Erythroblast (primary cell): ENCODE measurements at regions not wholly inside any gene's neighbourhood (a gene's known extent, or its start where the extent isn't known, plus 50 kb on each side); places are given as distances from the start of the nearest gene placed in this dataset.

Experiments used
- DNase-seq, 2 experiments: peaks; one replicate each; lab custom pipeline; 2025; lab: John Stamatoyannopoulos, UW
- GATA1 ChIP-seq: IDR thresholded peaks from 2 replicates; pipeline ENCODE4 v1.6.1; 2011; ENCODE audit warnings: low read depth, mild to moderate bottlenecking, control low read depth, low read length, moderate library complexity
- POLR2A ChIP-seq: IDR thresholded peaks from 2 replicates; pipeline ENCODE4 v1.6.1; 2011; ENCODE audit warnings: mild to moderate bottlenecking, low read length

DNA sequence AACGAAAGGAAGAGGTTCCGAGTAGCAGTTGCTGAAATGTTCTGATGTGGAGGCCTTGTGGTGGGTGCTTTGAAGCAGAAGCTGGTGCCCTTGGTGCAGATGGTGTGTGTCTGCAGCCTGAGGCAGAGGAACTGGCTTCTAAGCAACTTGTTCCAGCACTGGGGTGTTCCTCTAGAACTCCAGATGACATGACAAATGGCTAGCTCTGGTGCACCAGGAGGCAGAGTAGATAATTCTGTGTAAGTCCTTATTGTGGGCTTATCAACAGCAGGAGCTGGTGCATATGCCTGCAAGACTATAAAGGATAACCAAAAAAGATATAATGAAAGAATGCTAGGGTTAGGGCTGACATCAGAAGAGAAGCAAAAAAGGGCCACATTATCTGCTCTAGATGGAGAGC is 76.5 kb downstream of the ARL5B start:
- DNase-seq, result peak; percentile 75 to 93
- TF ChIP-seq POLR2A, result no peak
- TF ChIP-seq GATA1, result peak; percentile 47

DNA sequence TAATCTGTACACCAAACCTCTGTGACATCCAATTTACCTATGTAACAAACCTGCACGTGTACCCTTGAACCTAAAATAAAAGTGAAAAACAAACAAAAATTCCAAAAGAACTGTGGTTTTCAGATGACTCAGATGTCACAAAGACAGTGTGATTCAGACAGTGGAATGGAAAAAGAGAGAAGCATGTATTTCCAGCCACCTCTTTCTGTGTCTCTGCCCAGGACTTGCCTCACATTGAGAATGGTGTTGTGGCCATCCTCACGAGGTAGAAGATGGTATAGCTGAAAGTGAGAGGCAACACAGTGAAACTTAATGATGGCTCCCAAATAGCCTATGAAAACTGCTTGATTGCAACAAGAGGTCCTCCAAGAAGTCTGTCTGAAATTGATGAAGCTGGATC is 78.0 kb downstream of the ARL5B start:
- DNase-seq, result no peak
- TF ChIP-seq POLR2A, result no peak
- TF ChIP-seq GATA1, result no peak

DNA sequence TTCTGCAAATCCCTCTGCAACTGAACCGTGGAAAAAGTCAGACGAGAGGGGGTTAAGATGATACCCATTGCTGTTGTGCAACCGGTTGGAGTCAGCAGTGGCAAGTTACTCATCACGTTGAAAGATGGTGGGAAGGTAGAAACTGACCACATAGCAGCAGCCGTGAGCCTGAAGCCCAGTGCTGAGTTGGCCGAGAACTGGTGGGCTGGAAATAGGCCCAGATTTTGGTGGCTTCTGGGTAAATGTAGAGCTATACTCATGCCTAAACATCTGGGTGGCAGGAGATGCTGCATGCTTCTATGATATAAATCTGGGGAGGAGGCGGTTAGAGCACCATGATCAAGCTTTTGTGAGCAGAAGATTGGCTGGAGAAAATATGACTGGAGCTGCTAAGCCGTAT is 78.6 kb downstream of the ARL5B start:
- TF ChIP-seq POLR2A, result no peak
- no peak for TF ChIP-seq GATA1
- no peak for DNase-seq

DNA sequence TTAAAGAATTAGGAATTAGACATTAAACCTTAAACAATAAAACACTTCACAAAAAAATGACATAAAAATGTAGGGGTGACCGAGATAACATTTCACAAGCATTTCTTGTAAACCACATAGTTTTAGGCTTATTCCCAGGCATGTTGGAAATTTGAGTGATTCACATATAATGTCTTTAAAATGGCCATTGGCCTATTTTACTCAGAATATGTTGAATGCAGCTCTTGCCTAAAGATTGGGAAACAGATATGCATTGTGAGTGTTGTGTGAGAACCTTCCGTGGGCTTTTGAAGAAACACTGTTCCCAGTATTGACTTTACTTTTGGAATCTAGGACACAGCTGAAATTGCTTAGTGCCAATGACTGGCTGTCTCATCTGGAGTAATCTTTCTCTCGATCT is 79.6 kb downstream of the ARL5B start:
- TF ChIP-seq GATA1 (no peak), POLR2A (no peak)

DNA sequence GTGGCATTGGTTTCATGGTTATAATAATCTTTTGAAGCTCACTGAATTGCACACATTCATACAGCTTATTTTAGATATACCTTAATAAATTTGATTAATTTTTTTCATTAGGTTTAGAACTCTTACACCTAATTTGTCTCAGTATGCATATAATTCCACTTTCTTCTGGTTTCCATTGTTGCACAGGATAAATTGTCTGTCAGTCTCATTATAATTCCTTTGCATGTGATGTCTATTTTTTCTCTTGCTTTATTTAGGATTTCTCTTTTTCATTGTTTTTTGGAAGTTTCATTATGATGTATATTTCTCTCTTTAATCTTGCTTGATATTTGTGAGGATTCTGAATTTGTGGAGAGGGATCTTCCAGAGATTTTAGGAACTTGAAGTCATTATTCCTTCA is 84.7 kb downstream of the ARL5B start:
- TF ChIP-seq GATA1, result no peak
- TF ChIP-seq POLR2A, result no peak
- no peak for DNase-seq

More for the DNA sequence above, 79.6 kb downstream of the ARL5B start:
- no peak for DNase-seq

DNA sequence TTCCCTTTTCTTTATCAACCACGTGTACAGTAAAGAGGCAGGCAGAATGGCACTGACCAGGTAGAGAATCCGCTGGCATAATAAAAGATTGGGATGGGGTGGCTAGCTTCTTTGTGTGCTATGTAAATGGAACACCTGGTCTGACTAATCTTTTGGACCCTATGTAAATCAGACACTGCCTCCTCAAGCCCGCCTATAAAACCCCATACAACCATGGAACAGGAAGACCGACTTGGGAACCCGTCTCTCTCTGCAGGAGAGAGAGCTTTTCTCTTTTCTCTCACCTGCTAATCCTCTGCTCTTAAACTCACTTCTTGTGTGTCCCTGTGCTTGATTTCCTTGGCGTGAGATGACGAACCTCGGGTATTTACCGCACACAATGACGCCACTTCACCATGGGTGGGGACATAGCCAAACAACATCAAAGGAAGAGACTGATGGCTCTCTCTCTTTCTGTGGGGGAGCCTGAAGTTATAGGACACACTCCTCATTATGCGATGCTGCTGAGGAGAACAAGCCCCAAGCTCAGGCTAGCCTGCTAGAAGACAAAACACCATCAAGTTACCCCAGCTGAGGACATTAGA is 94.2 kb downstream of the ARL5B start:
- DNase-seq, result no peak
- TF ChIP-seq GATA1 (no peak), POLR2A (no peak)

DNA sequence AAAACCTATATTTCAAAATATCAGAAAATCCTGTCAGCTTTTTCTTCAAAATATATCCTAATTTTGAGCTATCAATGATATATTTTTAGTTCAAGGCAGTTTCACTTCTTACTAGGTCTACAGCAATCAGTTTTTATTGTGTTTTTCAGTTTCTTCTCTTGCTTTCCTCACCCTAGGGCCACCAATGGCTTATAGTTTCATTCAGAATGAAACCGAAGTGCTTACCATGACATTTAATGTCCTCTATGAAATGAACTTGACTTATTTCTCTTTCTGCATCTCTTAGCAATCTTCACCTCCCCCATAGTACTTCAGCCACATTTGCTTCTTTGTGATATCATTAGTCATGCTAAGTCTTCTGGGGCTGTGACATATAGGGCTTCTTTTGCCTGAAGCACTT is 100.3 kb downstream of the ARL5B start:
- no peak for DNase-seq
- no peak for TF ChIP-seq POLR2A
- no peak for TF ChIP-seq GATA1

DNA sequence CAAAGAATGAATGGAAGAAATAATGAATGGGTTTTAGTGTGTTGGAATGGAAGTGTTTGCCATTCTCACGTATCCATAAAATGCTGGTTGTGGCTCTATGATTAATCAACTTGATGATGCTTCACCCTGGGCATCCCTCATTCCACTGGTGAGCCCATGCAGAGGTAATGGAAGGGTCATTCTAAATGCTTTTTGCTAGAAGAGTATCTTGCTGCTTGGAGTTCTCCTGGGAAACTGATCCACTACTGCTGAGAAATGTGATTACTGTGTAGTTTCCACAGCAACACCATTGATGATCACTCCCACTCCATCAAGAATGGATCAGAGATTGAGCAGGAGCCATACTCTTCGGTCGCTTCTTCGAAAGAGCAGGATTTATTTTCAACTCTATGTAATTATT is 101.6 kb downstream of the ARL5B start:
- TF ChIP-seq GATA1 (no peak), POLR2A (no peak)
- no peak for DNase-seq

DNA sequence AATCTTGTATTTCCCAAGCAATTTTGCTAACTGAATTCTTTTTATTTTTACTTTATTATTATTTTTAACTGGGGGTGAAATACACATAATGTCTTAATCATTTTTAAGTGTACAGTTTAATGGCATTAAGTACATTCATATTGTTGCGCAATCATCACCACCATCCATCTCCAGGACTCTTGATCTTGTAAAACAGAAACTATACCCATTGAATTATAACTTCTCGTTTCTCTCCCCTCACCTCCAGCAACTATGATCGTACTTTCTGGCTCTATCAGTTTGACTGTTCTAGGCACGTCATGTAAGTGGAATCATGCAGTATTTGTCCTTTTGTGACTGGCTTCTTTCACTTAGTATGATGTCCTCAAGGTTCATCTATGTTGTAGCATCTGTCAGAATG is 108.8 kb downstream of the ARL5B start:
- no peak for DNase-seq

DNA sequence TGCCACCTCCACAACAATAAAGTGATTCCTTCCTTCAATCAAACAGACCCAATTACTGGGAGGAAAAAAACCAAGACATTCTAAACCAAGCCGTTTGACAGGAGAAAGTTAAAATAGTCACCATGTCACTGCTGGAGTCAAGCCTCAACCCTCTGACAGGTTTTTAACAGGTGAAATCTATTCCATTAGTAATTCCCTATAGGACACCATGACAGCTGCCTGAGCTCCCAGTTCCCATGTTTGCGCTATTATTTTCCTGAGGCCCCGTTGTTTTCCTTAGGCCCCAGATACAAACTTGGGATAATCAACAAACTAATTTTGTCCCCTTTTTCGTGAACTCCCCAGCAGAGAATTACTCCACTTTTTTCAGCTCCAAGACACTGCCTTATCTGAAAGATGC is 113.9 kb downstream of the ARL5B start:
- TF ChIP-seq GATA1 (no peak), POLR2A (no peak)
- no peak for DNase-seq

More for the DNA sequence above, 108.8 kb downstream of the ARL5B start:
- no peak for TF ChIP-seq GATA1
- no peak for TF ChIP-seq POLR2A

DNA sequence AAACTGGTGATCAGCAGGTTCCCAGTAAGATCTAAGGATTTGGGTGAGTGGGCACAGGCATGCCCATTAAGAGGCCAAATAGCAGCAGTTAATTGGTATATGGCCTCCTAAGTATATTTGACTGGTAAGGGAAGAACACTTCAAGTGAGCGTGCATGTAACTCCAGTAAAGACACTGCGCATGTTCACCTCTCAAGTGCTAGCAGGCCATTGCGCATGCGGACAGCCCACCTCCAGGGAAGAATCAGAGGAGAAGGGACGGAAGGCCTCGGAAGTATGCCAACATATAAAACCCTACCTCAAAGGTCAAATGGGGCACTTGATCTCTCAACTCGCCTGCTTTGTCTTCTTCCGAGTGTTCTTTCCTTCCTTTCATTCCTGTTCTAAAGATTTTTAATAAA is 118.0 kb downstream of the ARL5B start:
- DNase-seq, result no peak
- TF ChIP-seq POLR2A (no peak), GATA1 (no peak)

DNA sequence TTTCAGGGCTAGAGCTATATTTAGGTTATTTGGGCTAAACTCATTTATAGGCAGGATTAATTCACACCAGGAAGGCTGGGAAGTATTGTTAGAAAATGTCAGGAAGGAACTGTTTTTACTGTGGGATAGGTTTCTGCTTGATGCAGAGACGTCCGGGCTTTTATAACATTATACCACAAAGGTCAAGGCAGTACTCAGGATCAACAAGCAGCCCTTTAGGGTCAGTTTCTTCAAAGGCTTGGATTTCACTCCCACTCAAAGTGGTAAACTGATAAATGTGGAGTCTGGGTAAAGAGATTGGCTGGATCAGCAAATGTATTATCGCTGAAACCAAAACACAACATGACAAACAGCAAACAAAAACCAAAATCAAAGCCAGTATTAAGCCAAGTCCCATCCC is 127.2 kb downstream of the ARL5B start:
- no peak for TF ChIP-seq GATA1
- TF ChIP-seq POLR2A, result no peak
- no peak for DNase-seq

DNA sequence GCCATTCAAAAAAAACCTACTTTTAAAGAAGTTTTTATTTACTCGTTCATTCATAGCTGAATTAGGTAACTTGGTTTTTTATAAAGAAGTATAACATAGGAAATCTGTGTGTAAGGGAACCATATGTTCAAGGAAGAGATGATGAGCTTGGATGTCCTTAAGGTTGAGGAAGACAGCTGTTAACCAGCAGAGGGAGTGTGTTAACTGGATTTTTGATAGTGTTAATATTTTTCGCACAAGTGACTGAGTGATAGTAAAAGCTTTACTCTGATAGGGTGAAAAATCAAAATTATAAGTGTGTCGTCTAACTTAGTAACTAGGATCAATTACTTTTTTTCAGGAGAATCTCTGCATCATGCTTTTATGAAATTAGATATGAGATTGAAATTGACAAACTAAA is 134.7 kb downstream of the ARL5B start:
- no peak for DNase-seq
- TF ChIP-seq POLR2A, result no peak
- no peak for TF ChIP-seq GATA1

DNA sequence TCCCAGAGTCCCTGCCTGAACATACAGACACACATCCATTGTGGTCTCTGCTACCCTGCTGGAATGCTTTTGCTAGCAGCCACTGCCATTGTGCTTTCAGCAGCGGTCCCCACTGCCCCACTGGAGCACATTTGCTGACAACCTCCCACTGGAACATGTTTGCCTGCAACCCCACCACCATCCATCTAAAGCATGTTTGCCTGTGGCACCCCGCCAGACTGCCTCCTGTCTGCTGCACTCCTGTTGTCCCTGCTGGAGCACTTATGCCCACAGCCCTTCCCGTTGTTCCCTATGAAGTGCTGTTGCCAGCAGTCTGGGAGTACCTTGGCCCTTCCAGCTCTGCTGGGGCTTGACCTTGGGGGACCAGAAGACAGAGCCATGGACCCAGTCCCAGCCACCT is 136.3 kb downstream of the ARL5B start:
- no peak for DNase-seq
- TF ChIP-seq GATA1 (no peak), POLR2A (no peak)

DNA sequence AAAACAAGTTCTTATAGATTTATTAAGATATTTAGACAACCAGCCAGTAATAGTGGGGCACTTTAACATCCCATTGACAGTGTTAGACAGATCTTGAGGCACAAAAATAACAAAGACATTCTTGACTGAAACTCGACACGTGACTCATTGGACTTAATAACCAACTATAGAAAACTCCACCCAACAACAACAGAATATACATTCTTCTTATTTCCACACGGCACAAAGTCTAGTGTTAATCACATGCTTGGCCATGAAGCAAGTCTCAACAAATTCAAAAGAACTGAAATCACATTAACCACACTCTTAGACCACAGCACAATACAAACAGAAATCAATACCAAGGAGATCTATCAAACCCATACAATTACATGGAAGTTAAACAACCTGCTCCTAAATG is 138.1 kb downstream of the ARL5B start:
- DNase-seq, result no peak
- no peak for TF ChIP-seq POLR2A
- TF ChIP-seq GATA1, result no peak
